GM23338 (cell line): ENCODE measurements at regions not wholly inside any gene's neighbourhood (a gene's known extent, or its start where the extent isn't known, plus 50 kb on each side); places are given as distances from the start of the nearest gene placed in this dataset.

Source experiments
- ATAC-seq: fragments of 200-7000 bp; cut with Tn5 transposase; 3 replicates; pipeline ENCODE4 v1.9.1; 2020
- DNase-seq: peaks from one replicate; pipeline ENCODE4 v3.0.0-alpha.2; 2015; ENCODE audit warnings: low spot score
- H2AFZ ChIP-seq: fragments of 200-600 bp; sonication (generic); 2 replicates; pipeline ENCODE4 v1.8.0; 2016; ENCODE audit warnings: antibody characterized with exemption, mild to moderate bottlenecking, moderate library complexity
- H3F3A ChIP-seq: fragments of 200-600 bp; sonication (generic); replicated peaks from 2 replicates; pipeline ENCODE4 v1.8.0; 2017; ENCODE audit warnings: antibody characterized with exemption, mixed run types, low read depth
- H3K27ac ChIP-seq: fragments of 200-600 bp; sonication (generic); 2 replicates; pipeline ENCODE4 v1.6.1; 2016; ENCODE audit warnings: low read depth
- H3K27me3 ChIP-seq: fragments of 200-600 bp; sonication (generic); 2 replicates; pipeline ENCODE4 v1.8.0; 2016; ENCODE audit warnings: mild to moderate bottlenecking, mixed run types, moderate library complexity; ENCODE audit not compliant: insufficient read depth
- H3K36me3 ChIP-seq: fragments of 200-600 bp; sonication (generic); 2 replicates; pipeline ENCODE4 v1.8.0; 2016; ENCODE audit warnings: mild to moderate bottlenecking; ENCODE audit not compliant: insufficient read depth
- H3K4me1 ChIP-seq: fragments of 200-600 bp; sonication (generic); 2 replicates; pipeline ENCODE4 v1.8.0; 2016; ENCODE audit warnings: mild to moderate bottlenecking, moderate library complexity; ENCODE audit not compliant: insufficient read depth
- H3K4me2 ChIP-seq: fragments of 200-600 bp; sonication (generic); 2 replicates; pipeline ENCODE4 v1.7.1; 2017; ENCODE audit warnings: mixed run types
- H3K4me3 ChIP-seq: fragments of 200-600 bp; sonication (generic); 2 replicates; pipeline ENCODE4 v1.6.1; 2016; ENCODE audit warnings: mixed run types
- H3K79me2 ChIP-seq: fragments of 200-600 bp; sonication (generic); replicated peaks from 2 replicates; pipeline ENCODE4 v1.8.0; 2017; ENCODE audit warnings: mild to moderate bottlenecking; ENCODE audit not compliant: insufficient read depth
- H3K9me2 ChIP-seq: fragments of 200-600 bp; sonication (generic); 2 replicates; pipeline ENCODE4 v1.8.0; 2017; ENCODE audit not compliant: insufficient read depth
- H4K20me1 ChIP-seq: fragments of 200-600 bp; sonication (generic); replicated peaks from 2 replicates; pipeline ENCODE4 v1.8.0; 2017; ENCODE audit warnings: mild to moderate bottlenecking; ENCODE audit not compliant: insufficient read depth
- H3K27ac Mint-ChIP-seq: 2 replicates; pipeline ENCODE4 v1.8.0; 2020; ENCODE audit warnings: inconsistent platforms, mild to moderate bottlenecking, moderate library complexity, mixed read lengths
- H3K27me3 Mint-ChIP-seq: 3 replicates; pipeline ENCODE4 v1.8.0; 2022; ENCODE audit warnings: low read depth, mild to moderate bottlenecking, moderate library complexity, mixed read lengths, inconsistent platforms; ENCODE audit not compliant: insufficient read depth, poor library complexity
- H3K36me3 Mint-ChIP-seq: 3 replicates; pipeline ENCODE4 v1.8.0; 2021; ENCODE audit warnings: low read depth, mild to moderate bottlenecking, inconsistent platforms, moderate library complexity, mixed read lengths
- H3K4me1 Mint-ChIP-seq: 3 replicates; pipeline ENCODE4 v1.8.0; 2020; ENCODE audit warnings: mild to moderate bottlenecking, inconsistent platforms, mixed read lengths
- H3K4me3 Mint-ChIP-seq: 3 replicates; pipeline ENCODE4 v1.8.0; 2021; ENCODE audit warnings: moderate library complexity, mild to moderate bottlenecking, inconsistent platforms, mixed read lengths
- H3K9me3 Mint-ChIP-seq: 3 replicates; pipeline ENCODE4 v1.8.0; 2020; ENCODE audit warnings: moderate library complexity, mild to moderate bottlenecking, inconsistent platforms, mixed read lengths
- CREB1 ChIP-seq: fragments of 250-450 bp; sonication (Bioruptor Pico); IDR thresholded peaks from 2 replicates; pipeline ENCODE4 v1.5.0; 2020; ENCODE audit warnings: low read depth, mild to moderate bottlenecking, moderate library complexity
- CTCF ChIP-seq, 2 experiments: fragments of 200-600 bp in 1 of 2; sonication (generic) in 1 of 2; conservative IDR thresholded peaks; 2 replicates each; pipeline versions ENCODE4 v1.5.1 to v1.6.1; 2016 to 2017; ENCODE audit warnings: antibody characterized with exemption in 2 of 2, low read depth in 2 of 2, mild to moderate bottlenecking in 2 of 2, moderate library complexity in 1 of 2
- EZH2 ChIP-seq: fragments of 200-600 bp; sonication (generic); IDR thresholded peaks from one replicate; pipeline ENCODE4 v1.8.0; 2017; ENCODE audit warnings: antibody characterized with exemption, mild to moderate bottlenecking, low read depth; ENCODE audit not compliant: unreplicated experiment
- EZH2phosphoT487 ChIP-seq: fragments of 200-600 bp; sonication (generic); IDR thresholded peaks from one replicate; pipeline ENCODE4 v1.8.1; 2018; ENCODE audit warnings: antibody characterized with exemption; ENCODE audit not compliant: unreplicated experiment
- JUNB ChIP-seq: IDR thresholded peaks from one replicate; pipeline ENCODE4 v1.6.1; 2016; ENCODE audit warnings: antibody characterized with exemption; ENCODE audit not compliant: unreplicated experiment
- NANOG ChIP-seq: IDR thresholded peaks from 2 replicates; pipeline ENCODE4 v1.6.1; 2016; ENCODE audit warnings: antibody characterized with exemption, borderline replicate concordance
- POLR2AphosphoS5 ChIP-seq: IDR thresholded peaks from 2 replicates; pipeline ENCODE4 v1.6.1; 2016; ENCODE audit warnings: antibody characterized with exemption, low read depth
- REST ChIP-seq: IDR thresholded peaks from one replicate; pipeline ENCODE4 v1.6.1; 2018; ENCODE audit warnings: antibody characterized with exemption; ENCODE audit not compliant: unreplicated experiment
- STAT1 ChIP-seq: IDR thresholded peaks from one replicate; pipeline ENCODE4 v1.6.1; 2016; ENCODE audit warnings: antibody characterized with exemption; ENCODE audit not compliant: unreplicated experiment
- ZNF114 ChIP-seq: fragments of 250-450 bp; sonication (Bioruptor Pico); IDR thresholded peaks from 2 replicates; pipeline ENCODE4 v1.5.0; 2020; ENCODE audit warnings: mild to moderate bottlenecking, moderate library complexity
- ZNF331 ChIP-seq: fragments of 250-450 bp; sonication (Bioruptor Pico); IDR thresholded peaks from 2 replicates; pipeline ENCODE4 v1.5.0; 2020; ENCODE audit warnings: low read depth, mild to moderate bottlenecking, moderate library complexity
- ZNF462 ChIP-seq: fragments of 250-450 bp; sonication (Bioruptor Pico); IDR thresholded peaks from 2 replicates; pipeline ENCODE4 v1.5.0; 2020; ENCODE audit warnings: mild to moderate bottlenecking, moderate library complexity
- TF ChIP-seq, protein P1 (sequence below): IDR thresholded peaks from 2 replicates; pipeline ENCODE4 v1.6.1; 2016; ENCODE audit warnings: antibody characterized with exemption

- peaks cover 3% of the 10 kb centered on the region for H3K27me3 Mint-ChIP-seq
- Histone ChIP-seq H3K27ac (no peak overlapping the region), H3K9me2 (no peaks in the 10 kb centered on the region), H3K79me2 (no peaks in the 10 kb centered on the region), H3K4me2 (no peak overlapping the region), H3F3A (no peaks in the 10 kb centered on the region), H4K20me1 (no peaks in the 10 kb centered on the region), H3K36me3 (no peaks in the 10 kb centered on the region), H3K4me1 (no peaks in the 10 kb centered on the region), H3K27me3 (no peaks in the 10 kb centered on the region), H2AFZ (no peak overlapping the region), H3K4me3 (no peak overlapping the region)
- H3K4me3 Mint-ChIP-seq: no peak overlapping the region
- ATAC-seq: no peak
- no peak overlapping the region for H3K27ac Mint-ChIP-seq
- H3K9me3 Mint-ChIP-seq: no peaks in the 10 kb centered on the region
- no peak for TF ChIP-seq CTCF (conservative IDR thresholded peaks at IDR 0.05; ENCODE audit: low read depth in 2 of 2)
- no peak for TF ChIP-seq REST
- no peak for TF ChIP-seq ZNF462 (CRISPR knock-in tag)
- no peak for TF ChIP-seq POLR2AphosphoS5
- no peak for TF ChIP-seq JUNB
- TF ChIP-seq EZH2: no peak
- TF ChIP-seq, protein P1, sequence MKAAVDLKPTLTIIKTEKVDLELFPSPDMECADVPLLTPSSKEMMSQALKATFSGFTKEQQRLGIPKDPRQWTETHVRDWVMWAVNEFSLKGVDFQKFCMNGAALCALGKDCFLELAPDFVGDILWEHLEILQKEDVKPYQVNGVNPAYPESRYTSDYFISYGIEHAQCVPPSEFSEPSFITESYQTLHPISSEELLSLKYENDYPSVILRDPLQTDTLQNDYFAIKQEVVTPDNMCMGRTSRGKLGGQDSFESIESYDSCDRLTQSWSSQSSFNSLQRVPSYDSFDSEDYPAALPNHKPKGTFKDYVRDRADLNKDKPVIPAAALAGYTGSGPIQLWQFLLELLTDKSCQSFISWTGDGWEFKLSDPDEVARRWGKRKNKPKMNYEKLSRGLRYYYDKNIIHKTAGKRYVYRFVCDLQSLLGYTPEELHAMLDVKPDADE: no peak
- no peak for TF ChIP-seq ZNF331 (CRISPR knock-in tag)
- no peak for TF ChIP-seq CREB1 (CRISPR knock-in tag)
- TF ChIP-seq NANOG: no peak
- TF ChIP-seq ZNF114 (CRISPR knock-in tag): no peak
- no peak for TF ChIP-seq STAT1
- TF ChIP-seq EZH2phosphoT487: no peak
- DNase-seq: no peak
- peaks cover 3% of the 10 kb centered on the region; the same call in 2 of the 3 replicates for H3K4me1 Mint-ChIP-seq
- no peaks in the 10 kb centered on the region for H3K36me3 Mint-ChIP-seq
Observed at GRCh38 chrX:68939868-68940267, 111.0 kb downstream of the EFNB1 start.
